Astrocyte (in vitro differentiated cells and primary cell): ENCODE measurements at regions not wholly inside any gene's neighbourhood (a gene's known extent, or its start where the extent isn't known, plus 50 kb on each side); places are given as distances from the start of the nearest gene placed in this dataset.
A peak's percentile ranks its signal among the peaks of the same experiment; 100 is the strongest.

Experiments used
- DNase-seq: peaks from one replicate; pipeline ENCODE4 v3.0.0-alpha.2; 2010; ENCODE audit warnings: low read depth
- FAIRE-seq: peaks from 2 replicates; lab custom pipeline; 2011; peaks lifted over from hg19 to GRCh38; lab: Jason Lieb, UNC
- H2AFZ ChIP-seq: 2 replicates; pipeline ENCODE4 v1.6.0; 2012; ENCODE audit warnings: low read depth, low read length, inconsistent platforms
- H3K27ac ChIP-seq: 2 replicates; pipeline ENCODE4 v1.5.1; 2011; ENCODE audit warnings: low read depth, low read length, inconsistent platforms
- H3K27me3 ChIP-seq: 2 replicates; pipeline ENCODE4 v1.6.0; 2011; ENCODE audit warnings: low read length, inconsistent platforms; ENCODE audit not compliant: insufficient read depth
- H3K36me3 ChIP-seq: 2 replicates; pipeline ENCODE4 v1.5.1; 2011; ENCODE audit warnings: low read length, inconsistent platforms; ENCODE audit not compliant: insufficient read depth
- H3K4me1 ChIP-seq: 2 replicates; pipeline ENCODE4 v1.5.1; 2011; ENCODE audit warnings: low read length, inconsistent platforms; ENCODE audit not compliant: insufficient read depth
- H3K4me2 ChIP-seq: 2 replicates; pipeline ENCODE4 v1.6.0; 2012; ENCODE audit warnings: low read length, inconsistent platforms
- H3K4me3 ChIP-seq: 2 replicates; pipeline ENCODE4 v1.5.1; 2011; ENCODE audit warnings: low read depth, mild to moderate bottlenecking, low read length, inconsistent platforms; ENCODE audit not compliant: insufficient read depth
- H3K79me2 ChIP-seq: 2 replicates; pipeline ENCODE4 v1.6.0; 2012; ENCODE audit warnings: mild to moderate bottlenecking, low read length, inconsistent platforms; ENCODE audit not compliant: insufficient read depth
- H3K9ac ChIP-seq: 2 replicates; pipeline ENCODE4 v1.6.0; 2012; ENCODE audit warnings: mild to moderate bottlenecking, low read length, inconsistent platforms
- H3K9me3 ChIP-seq: 2 replicates; pipeline ENCODE4 v1.5.1; 2012; ENCODE audit warnings: low read depth, mild to moderate bottlenecking, low read length, inconsistent platforms; ENCODE audit not compliant: insufficient read depth
- H4K20me1 ChIP-seq: 2 replicates; pipeline ENCODE4 v1.6.0; 2012; ENCODE audit warnings: low read length, inconsistent platforms; ENCODE audit not compliant: insufficient read depth
- H3K27ac Mint-ChIP-seq: one replicate; pipeline ENCODE4 v1.8.0; 2021; ENCODE audit warnings: mild to moderate bottlenecking, mixed read lengths; ENCODE audit not compliant: unreplicated experiment
- H3K27me3 Mint-ChIP-seq: one replicate; pipeline ENCODE4 v1.8.0; 2021; ENCODE audit warnings: low read depth, mixed read lengths; ENCODE audit not compliant: unreplicated experiment
- H3K36me3 Mint-ChIP-seq: one replicate; pipeline ENCODE4 v1.8.0; 2021; ENCODE audit warnings: low read depth, mixed read lengths; ENCODE audit not compliant: unreplicated experiment
- H3K4me1 Mint-ChIP-seq: one replicate; pipeline ENCODE4 v1.8.0; 2021; ENCODE audit warnings: low read depth, mixed read lengths; ENCODE audit not compliant: unreplicated experiment
- H3K4me3 Mint-ChIP-seq: one replicate; pipeline ENCODE4 v1.8.0; 2021; ENCODE audit warnings: mild to moderate bottlenecking, moderate library complexity, mixed read lengths; ENCODE audit not compliant: unreplicated experiment
- H3K9me3 Mint-ChIP-seq: one replicate; pipeline ENCODE4 v1.8.0; 2021; ENCODE audit warnings: mild to moderate bottlenecking, mixed read lengths; ENCODE audit not compliant: unreplicated experiment
- EZH2 ChIP-seq: IDR thresholded peaks from 2 replicates; pipeline ENCODE4 v1.6.1; 2012; ENCODE audit warnings: mild to moderate bottlenecking, low read length, inconsistent platforms; ENCODE audit not compliant: insufficient read depth
- TF ChIP-seq, protein P1 (sequence below): IDR thresholded peaks from 2 replicates; pipeline ENCODE4 v1.5.1; 2011; ENCODE audit warnings: low read depth, mild to moderate bottlenecking, inconsistent platforms, low read length, moderate library complexity; ENCODE audit not compliant: insufficient read depth

DNA sequence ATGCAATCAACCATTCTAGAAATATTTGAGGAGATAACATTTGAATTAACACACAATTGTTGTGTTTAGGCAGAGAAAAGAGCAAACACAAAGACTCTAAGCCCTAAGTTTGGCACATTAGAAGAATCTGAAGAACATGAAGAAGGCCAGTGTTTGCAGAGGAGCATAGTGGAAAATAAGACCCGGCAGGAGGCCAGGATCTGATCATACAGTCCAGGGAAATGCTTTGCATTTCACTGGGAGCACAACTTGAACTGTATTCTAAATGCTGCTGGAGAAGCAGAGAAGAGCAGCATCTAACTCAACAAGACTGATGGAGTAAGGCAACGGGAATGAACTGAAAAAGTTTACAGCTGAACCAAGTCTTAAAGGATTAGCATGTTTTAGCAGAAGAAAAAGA is 463.4 kb downstream of the ZNF608 start:
- Histone ChIP-seq H3K4me3 (no peak overlapping the region), H3K27ac (no peak overlapping the region), H3K79me2 (no peaks in the 10 kb centered on the region), H3K4me2 (no peak overlapping the region), H3K27me3 (no peaks in the 10 kb centered on the region), H3K4me1 (no peaks in the 10 kb centered on the region), H3K9me3 (no peaks in the 10 kb centered on the region), H3K36me3 (no peaks in the 10 kb centered on the region), H4K20me1 (no peaks in the 10 kb centered on the region), H3K9ac (no peak overlapping the region), H2AFZ (no peak overlapping the region)
- FAIRE-seq: no peak
- no peak for DNase-seq
- TF ChIP-seq, protein P1, sequence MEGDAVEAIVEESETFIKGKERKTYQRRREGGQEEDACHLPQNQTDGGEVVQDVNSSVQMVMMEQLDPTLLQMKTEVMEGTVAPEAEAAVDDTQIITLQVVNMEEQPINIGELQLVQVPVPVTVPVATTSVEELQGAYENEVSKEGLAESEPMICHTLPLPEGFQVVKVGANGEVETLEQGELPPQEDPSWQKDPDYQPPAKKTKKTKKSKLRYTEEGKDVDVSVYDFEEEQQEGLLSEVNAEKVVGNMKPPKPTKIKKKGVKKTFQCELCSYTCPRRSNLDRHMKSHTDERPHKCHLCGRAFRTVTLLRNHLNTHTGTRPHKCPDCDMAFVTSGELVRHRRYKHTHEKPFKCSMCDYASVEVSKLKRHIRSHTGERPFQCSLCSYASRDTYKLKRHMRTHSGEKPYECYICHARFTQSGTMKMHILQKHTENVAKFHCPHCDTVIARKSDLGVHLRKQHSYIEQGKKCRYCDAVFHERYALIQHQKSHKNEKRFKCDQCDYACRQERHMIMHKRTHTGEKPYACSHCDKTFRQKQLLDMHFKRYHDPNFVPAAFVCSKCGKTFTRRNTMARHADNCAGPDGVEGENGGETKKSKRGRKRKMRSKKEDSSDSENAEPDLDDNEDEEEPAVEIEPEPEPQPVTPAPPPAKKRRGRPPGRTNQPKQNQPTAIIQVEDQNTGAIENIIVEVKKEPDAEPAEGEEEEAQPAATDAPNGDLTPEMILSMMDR: no peak
- TF ChIP-seq EZH2: no peak
- Mint-ChIP-seq H3K27me3 (no peaks in the 10 kb centered on the region), H3K4me1 (peaks cover 4% of the 10 kb centered on the region), H3K36me3 (no peaks in the 10 kb centered on the region), H3K27ac (no peak overlapping the region), H3K9me3 (peaks cover 2% of the 10 kb centered on the region), H3K4me3 (no peak overlapping the region)

DNA sequence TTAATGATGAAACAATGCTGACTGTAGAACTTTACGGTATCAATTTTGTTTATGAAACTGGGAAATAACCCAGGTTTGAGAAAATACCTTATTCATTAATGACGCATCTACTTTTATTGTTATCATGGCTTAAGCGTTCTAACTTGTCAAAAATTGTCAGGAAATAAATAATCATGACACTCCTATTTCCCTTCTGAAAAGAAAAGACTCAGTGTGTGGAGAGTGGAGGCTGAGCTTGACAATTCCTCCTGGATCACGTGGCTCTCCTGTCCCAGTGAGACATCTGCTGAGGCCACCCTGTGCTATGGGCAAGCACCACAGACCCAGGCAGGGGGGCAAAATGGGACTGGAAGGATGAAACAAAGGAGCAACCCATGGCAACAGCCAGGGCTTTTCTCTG is 466.4 kb downstream of the ZNF608 start:
- Histone ChIP-seq H3K27me3 (no peaks in the 10 kb centered on the region), H3K4me1 (no peaks in the 10 kb centered on the region), H3K79me2 (no peaks in the 10 kb centered on the region), H3K4me3 (no peak overlapping the region), H4K20me1 (no peaks in the 10 kb centered on the region), H3K4me2 (no peak overlapping the region), H3K9ac (no peak overlapping the region), H3K9me3 (no peaks in the 10 kb centered on the region), H3K27ac (no peak overlapping the region), H2AFZ (no peak overlapping the region), H3K36me3 (no peaks in the 10 kb centered on the region)
- peaks cover 1% of the 10 kb centered on the region for H3K36me3 Mint-ChIP-seq
- H3K4me3 Mint-ChIP-seq: no peak overlapping the region
- TF ChIP-seq, protein P1: no peak
- TF ChIP-seq EZH2: no peak
- DNase-seq (no peak), FAIRE-seq (no peak)
- H3K27ac Mint-ChIP-seq: no peak overlapping the region
- H3K4me1 Mint-ChIP-seq: peaks cover 6% of the 10 kb centered on the region
- no peaks in the 10 kb centered on the region for H3K27me3 Mint-ChIP-seq
- no peaks in the 10 kb centered on the region for H3K9me3 Mint-ChIP-seq

- no peak overlapping the region for H3K27ac Mint-ChIP-seq
Measured at GRCh38 chr5:124279146-124279876, 467.1 kb downstream of the ZNF608 start.

More at GRCh38 chr5:124279146-124279876, 467.1 kb downstream of the ZNF608 start:
- no peak for FAIRE-seq
- H3K79me2 ChIP-seq: no peaks in the 10 kb centered on the region
- no peak overlapping the region for H3K9ac ChIP-seq
- DNase-seq: peak; percentile 30
- H3K9me3 ChIP-seq: no peaks in the 10 kb centered on the region
- no peak overlapping the region for H3K4me2 ChIP-seq
- Mint-ChIP-seq H3K9me3 (no peaks in the 10 kb centered on the region), H3K4me3 (no peak overlapping the region), H3K27me3 (no peaks in the 10 kb centered on the region), H3K36me3 (peaks cover 1% of the 10 kb centered on the region), H3K4me1 (peaks cover 14% of the 10 kb centered on the region)
- no peak overlapping the region for H3K27ac ChIP-seq
- no peak for TF ChIP-seq EZH2
- TF ChIP-seq, protein P1: no peak
- no peaks in the 10 kb centered on the region for H4K20me1 ChIP-seq
- H3K4me1 ChIP-seq: no peaks in the 10 kb centered on the region
- H2AFZ ChIP-seq: no peak overlapping the region
- H3K4me3 ChIP-seq: no peak overlapping the region
- no peaks in the 10 kb centered on the region for H3K27me3 ChIP-seq
- H3K36me3 ChIP-seq: no peaks in the 10 kb centered on the region
